Upper lobe of right lung (tissue), 1 donor: ENCODE measurements at regions not wholly inside any gene's neighbourhood (a gene's known extent, or its start where the extent isn't known, plus 50 kb on each side); places are given as distances from the start of the nearest gene placed in this dataset.

Experiments
- ATAC-seq: fragments of 200-7000 bp; cut with Tn5 transposase; one replicate; pipeline ENCODE4 v1.9.1; 2020; ENCODE audit warnings: mild to moderate bottlenecking, moderate library complexity
- DNase-seq: peaks from one replicate; pipeline ENCODE4 v3.0.0-alpha.2; 2020
- H3K27ac ChIP-seq: fragments of 200-600 bp; one replicate; pipeline ENCODE4 v1.8.0; 2022
- H3K27me3 ChIP-seq: fragments of 200-600 bp; one replicate; pipeline ENCODE4 v1.8.0; 2022; ENCODE audit warnings: mild to moderate bottlenecking
- H3K36me3 ChIP-seq: fragments of 200-600 bp; one replicate; pipeline ENCODE4 v1.8.0; 2022
- H3K4me1 ChIP-seq: fragments of 200-600 bp; one replicate; pipeline ENCODE4 v1.8.0; 2022
- H3K4me3 ChIP-seq: fragments of 200-600 bp; one replicate; pipeline ENCODE4 v1.8.0; 2022; ENCODE audit warnings: mild to moderate bottlenecking
- H3K9me3 ChIP-seq: fragments of 200-600 bp; one replicate; pipeline ENCODE4 v1.8.0; 2022
- CTCF ChIP-seq: fragments of 200-600 bp; IDR thresholded peaks from one replicate; pipeline ENCODE4 v1.8.0; 2022; ENCODE audit warnings: antibody characterized with exemption
- intact Hi-C: fragments of 100-400 bp; cut with DNase I; formaldehyde crosslinking; loops from one replicate; pipeline ENCODE4 v1.11.0; 2022
- donor health status: DM: no; HTN: yes; CAD: no; lungs with severe emphysema.

GRCh38 chr7:66535414-66536329, 93.0 kb upstream of the KCTD7 start:
- H3K4me1 ChIP-seq: no peaks in the 10 kb centered on the region
- no peaks in the 10 kb centered on the region for H3K27me3 ChIP-seq
- no peak overlapping the region for H3K4me3 ChIP-seq
- no peak for DNase-seq
- no peak for ATAC-seq
- TF ChIP-seq CTCF: no peak
- H3K27ac ChIP-seq: no peak overlapping the region
- intact Hi-C loops: no loop called here
- peaks cover 5% of the 10 kb centered on the region for H3K36me3 ChIP-seq
- H3K9me3 ChIP-seq: no peaks in the 10 kb centered on the region

- Histone ChIP-seq H3K4me1 (no peaks in the 10 kb centered on the region), H3K36me3 (peaks cover 5% of the 10 kb centered on the region), H3K27me3 (no peaks in the 10 kb centered on the region), H3K9me3 (no peaks in the 10 kb centered on the region), H3K27ac (no peak overlapping the region), H3K4me3 (no peak overlapping the region)
- no peak for TF ChIP-seq CTCF
- ATAC-seq: no peak
- DNase-seq: no peak
- intact Hi-C loops: no loop called here
These were observed 91.3 kb upstream of the KCTD7 start for GRCh38 chr7:66537380-66537779.

- Histone ChIP-seq H3K4me1 (no peaks in the 10 kb centered on the region), H3K36me3 (peaks cover 5% of the 10 kb centered on the region), H3K9me3 (no peaks in the 10 kb centered on the region), H3K27me3 (no peaks in the 10 kb centered on the region), H3K27ac (no peak overlapping the region), H3K4me3 (no peak overlapping the region)
- no peak for ATAC-seq
- TF ChIP-seq CTCF: no peak
- no peak for DNase-seq
- intact Hi-C loops: no loop called here
These were observed 90.8 kb upstream of the KCTD7 start for GRCh38 chr7:66537876-66538275.

GRCh38 chr7:66539264-66539623, 89.4 kb upstream of the KCTD7 start:
- intact Hi-C loops: no loop called here
- TF ChIP-seq CTCF: no peak
- DNase-seq: no peak
- no peaks in the 10 kb centered on the region for H3K27me3 ChIP-seq
- H3K36me3 ChIP-seq: peaks cover 11% of the 10 kb centered on the region
- H3K9me3 ChIP-seq: no peaks in the 10 kb centered on the region
- ATAC-seq: no peak
- H3K4me1 ChIP-seq: no peaks in the 10 kb centered on the region
- H3K4me3 ChIP-seq: no peak overlapping the region
- H3K27ac ChIP-seq: no peak overlapping the region

GRCh38 chr7:66539902-66540375, 88.7 kb upstream of the KCTD7 start:
- Histone ChIP-seq H3K36me3 (peaks cover 18% of the 10 kb centered on the region), H3K27ac (no peak overlapping the region), H3K27me3 (no peaks in the 10 kb centered on the region), H3K4me1 (no peaks in the 10 kb centered on the region), H3K9me3 (no peaks in the 10 kb centered on the region), H3K4me3 (no peak overlapping the region)
- no peak for DNase-seq
- ATAC-seq: no peak
- TF ChIP-seq CTCF: no peak
- intact Hi-C loops: no loop called here
